ENCODE measurements at regions not wholly inside any gene's neighbourhood (a gene's known extent, or its start where the extent isn't known, plus 50 kb on each side); places are given as distances from the start of the nearest gene placed in this dataset.

DNA sequence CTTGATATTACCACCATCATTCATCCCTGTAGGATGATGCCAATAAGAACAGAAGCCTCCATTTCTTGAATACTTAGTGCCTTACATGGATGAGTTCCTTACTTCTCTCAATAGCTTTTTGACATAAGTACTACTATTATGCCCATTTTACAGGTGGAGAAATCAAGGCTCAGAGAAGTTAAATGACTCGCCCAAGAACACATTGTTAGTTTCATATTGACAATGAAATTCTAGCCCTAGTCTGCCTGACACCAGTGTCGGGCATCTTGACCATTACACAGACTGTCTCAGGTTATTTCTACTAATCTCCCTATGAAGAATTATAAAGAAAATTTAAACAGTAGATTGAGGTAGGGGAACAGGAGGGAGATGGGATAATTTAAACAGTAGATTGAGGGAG, 52.5 kb upstream of the ARL8B start:
- DNase-seq, result no peak

DNA sequence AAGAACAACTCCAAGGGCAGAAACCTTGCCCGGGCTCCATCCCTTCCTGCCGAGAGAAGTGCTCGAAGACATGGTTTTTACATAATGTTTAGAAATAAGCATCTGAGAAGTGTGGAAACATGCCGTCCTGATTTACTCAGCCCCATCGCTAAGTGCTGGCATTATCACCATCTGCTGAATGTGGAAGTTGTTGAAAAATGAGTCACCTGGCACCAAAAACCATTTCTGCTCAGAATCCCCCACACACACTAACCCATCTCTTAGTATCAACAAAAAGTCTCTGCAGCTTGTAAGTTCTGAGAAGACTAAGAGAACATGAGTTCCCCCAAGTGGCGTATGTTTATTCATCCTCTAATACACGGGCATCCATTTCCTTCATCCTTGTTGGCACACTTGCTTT, 51.0 kb upstream of the ARL8B start:
- DNase-seq, result no peak

DNA sequence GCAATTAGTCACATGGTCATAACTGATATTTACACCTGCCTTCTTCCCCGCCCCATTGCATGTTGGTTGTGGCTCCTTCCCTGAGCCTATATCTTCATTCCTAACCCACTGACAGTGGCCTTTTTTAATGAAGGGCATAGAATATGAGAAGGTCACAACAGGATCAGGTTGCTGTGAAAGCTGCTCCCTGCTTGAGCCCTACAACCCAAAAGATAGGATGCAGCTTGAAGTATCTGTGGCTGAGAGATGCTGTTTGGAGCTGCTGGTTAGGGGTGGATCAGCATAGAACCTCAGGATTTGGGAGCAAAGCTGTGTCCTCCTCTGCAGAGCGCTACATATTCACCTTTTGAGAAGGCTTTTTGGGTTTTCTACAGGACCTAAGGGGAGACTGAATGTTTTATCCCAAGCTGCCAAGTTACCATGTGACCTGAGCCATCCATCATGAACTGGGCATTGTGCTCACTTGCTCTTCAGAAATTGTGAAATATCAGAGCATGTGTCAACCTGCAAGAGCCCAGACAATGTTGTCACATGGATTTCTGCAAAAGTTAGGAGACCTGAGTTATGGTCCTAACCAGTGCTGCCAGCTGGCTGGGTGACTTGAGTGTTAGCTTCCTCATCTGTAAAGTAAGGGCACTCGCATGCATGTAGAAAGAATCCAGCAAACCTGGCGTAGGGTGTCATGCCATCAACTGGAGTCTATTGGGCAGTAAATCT, 49.8 kb upstream of the ARL8B start:
- DNase-seq, result no peak

Measured in skin of body (tissue), 1 donor.